ENCODE measurements at regions not wholly inside any gene's neighbourhood (a gene's known extent, or its start where the extent isn't known, plus 50 kb on each side); places are given as distances from the start of the nearest gene placed in this dataset.

DNA sequence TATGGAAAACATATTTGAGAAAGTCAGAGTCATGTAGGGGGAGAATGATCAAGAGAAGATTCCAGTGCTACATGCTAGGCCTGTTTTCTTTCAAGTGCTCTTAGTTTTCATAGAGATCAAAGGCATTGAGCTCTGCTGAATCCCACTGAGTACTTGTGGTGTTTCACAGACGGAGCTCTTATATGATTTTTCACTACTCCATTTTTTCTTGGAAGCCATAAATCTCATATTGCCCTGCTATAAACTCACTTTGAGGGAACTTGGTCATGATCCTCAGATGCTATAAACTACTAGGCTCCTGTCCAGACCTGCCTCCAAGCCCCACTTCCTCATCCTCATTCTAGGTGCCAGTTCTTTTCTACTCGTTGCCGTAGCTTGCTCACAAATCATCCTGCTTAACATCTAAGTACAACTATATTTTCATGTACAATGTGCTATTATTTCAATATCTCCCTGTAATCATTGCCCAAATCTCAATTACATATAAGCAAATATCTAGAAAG lies 180.8 kb upstream of the CCDC179 start:
- TF ChIP-seq, protein P1, sequence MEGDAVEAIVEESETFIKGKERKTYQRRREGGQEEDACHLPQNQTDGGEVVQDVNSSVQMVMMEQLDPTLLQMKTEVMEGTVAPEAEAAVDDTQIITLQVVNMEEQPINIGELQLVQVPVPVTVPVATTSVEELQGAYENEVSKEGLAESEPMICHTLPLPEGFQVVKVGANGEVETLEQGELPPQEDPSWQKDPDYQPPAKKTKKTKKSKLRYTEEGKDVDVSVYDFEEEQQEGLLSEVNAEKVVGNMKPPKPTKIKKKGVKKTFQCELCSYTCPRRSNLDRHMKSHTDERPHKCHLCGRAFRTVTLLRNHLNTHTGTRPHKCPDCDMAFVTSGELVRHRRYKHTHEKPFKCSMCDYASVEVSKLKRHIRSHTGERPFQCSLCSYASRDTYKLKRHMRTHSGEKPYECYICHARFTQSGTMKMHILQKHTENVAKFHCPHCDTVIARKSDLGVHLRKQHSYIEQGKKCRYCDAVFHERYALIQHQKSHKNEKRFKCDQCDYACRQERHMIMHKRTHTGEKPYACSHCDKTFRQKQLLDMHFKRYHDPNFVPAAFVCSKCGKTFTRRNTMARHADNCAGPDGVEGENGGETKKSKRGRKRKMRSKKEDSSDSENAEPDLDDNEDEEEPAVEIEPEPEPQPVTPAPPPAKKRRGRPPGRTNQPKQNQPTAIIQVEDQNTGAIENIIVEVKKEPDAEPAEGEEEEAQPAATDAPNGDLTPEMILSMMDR (conservative IDR thresholded peaks at IDR 0.05), result no peak
- no peak for TF ChIP-seq EZH2 (IDR thresholded peaks at IDR 0.05; ENCODE audit: low read depth)

Data from PC-9 (cell line).